Trophoblast cell (in vitro differentiated cells and primary cell): ENCODE measurements at regions not wholly inside any gene's neighbourhood (a gene's known extent, or its start where the extent isn't known, plus 50 kb on each side); places are given as distances from the start of the nearest gene placed in this dataset.

Experiments used
- DNase-seq, 2 donors: peaks; one replicate each; pipeline ENCODE4 v3.0.0-alpha.2; 2016
- H2AFZ ChIP-seq: 2 replicates; pipeline ENCODE4 v1.6.1; 2013; ENCODE audit warnings: low read length, moderate library complexity, mild to moderate bottlenecking; ENCODE audit not compliant: insufficient read depth, poor library complexity
- H2AK5ac ChIP-seq: 2 replicates; pipeline ENCODE4 v1.6.1; 2013; ENCODE audit warnings: mild to moderate bottlenecking, low read length
- H2BK120ac ChIP-seq: 2 replicates; pipeline ENCODE4 v1.6.1; 2013; ENCODE audit warnings: low read length, mild to moderate bottlenecking, moderate library complexity; ENCODE audit not compliant: insufficient read depth, poor library complexity
- H2BK12ac ChIP-seq: 2 replicates; pipeline ENCODE4 v1.6.1; 2013; ENCODE audit warnings: mild to moderate bottlenecking, low read length, moderate library complexity
- H2BK5ac ChIP-seq: 2 replicates; pipeline ENCODE4 v1.6.1; 2013; ENCODE audit warnings: low read length, low read depth, moderate library complexity, mild to moderate bottlenecking; ENCODE audit not compliant: poor library complexity
- H3K14ac ChIP-seq: 2 replicates; pipeline ENCODE4 v1.6.1; 2013; ENCODE audit warnings: mild to moderate bottlenecking, low read length
- H3K18ac ChIP-seq: 2 replicates; pipeline ENCODE4 v1.6.1; 2013; ENCODE audit warnings: mild to moderate bottlenecking, low read length
- H3K23ac ChIP-seq: 2 replicates; pipeline ENCODE4 v1.6.1; 2013; ENCODE audit warnings: low read length
- H3K27ac ChIP-seq: 2 replicates; pipeline ENCODE4 v1.5.1; 2013; ENCODE audit warnings: low read depth, mild to moderate bottlenecking, inconsistent platforms, low read length, moderate library complexity
- H3K27me3 ChIP-seq: 2 replicates; pipeline ENCODE4 v1.6.1; 2013; ENCODE audit warnings: inconsistent platforms, mild to moderate bottlenecking, low read length, moderate library complexity; ENCODE audit not compliant: insufficient read depth
- H3K36me3 ChIP-seq, 2 experiments: 1 replicate in 1 of 2; 2 replicates in 1 of 2; pipeline ENCODE4 v1.6.1; 2013; ENCODE audit warnings: low read length in 2 of 2, mild to moderate bottlenecking in 2 of 2, moderate library complexity in 1 of 2; ENCODE audit not compliant: insufficient read depth in 2 of 2, control insufficient read depth in 1 of 2
- H3K4ac ChIP-seq: 2 replicates; pipeline ENCODE4 v1.6.1; 2013; ENCODE audit warnings: low read depth, mild to moderate bottlenecking, low read length, moderate library complexity
- H3K4me1 ChIP-seq, 2 experiments: 1 replicate in 1 of 2; 2 replicates in 1 of 2; pipeline ENCODE4 v1.6.1; 2013; ENCODE audit warnings: low read length in 2 of 2, mild to moderate bottlenecking in 2 of 2, moderate library complexity in 1 of 2; ENCODE audit not compliant: insufficient read depth in 2 of 2, control insufficient read depth in 1 of 2
- H3K4me2 ChIP-seq: 2 replicates; pipeline ENCODE4 v1.6.1; 2013; ENCODE audit warnings: inconsistent platforms, mild to moderate bottlenecking, low read length, moderate library complexity
- H3K4me3 ChIP-seq: 2 replicates; pipeline ENCODE4 v1.5.1; 2013; ENCODE audit warnings: mild to moderate bottlenecking, low read depth, low read length, inconsistent platforms
- H3K79me1 ChIP-seq: one replicate; pipeline ENCODE4 v1.6.1; 2013; ENCODE audit warnings: low read length
- H3K79me2 ChIP-seq: 2 replicates; pipeline ENCODE4 v1.6.1; 2013; ENCODE audit warnings: low read length, mild to moderate bottlenecking; ENCODE audit not compliant: control insufficient read depth, insufficient read depth, poor library complexity
- H3K9ac ChIP-seq: 2 replicates; pipeline ENCODE4 v1.6.1; 2013; ENCODE audit warnings: mild to moderate bottlenecking, low read length
- H3K9me3 ChIP-seq: 2 replicates; pipeline ENCODE4 v1.6.1; 2013; ENCODE audit warnings: low read depth, mild to moderate bottlenecking, control low read depth, inconsistent platforms, low read length; ENCODE audit not compliant: insufficient read depth
- H4K12ac ChIP-seq: 2 replicates; pipeline ENCODE4 v1.6.1; 2013; ENCODE audit warnings: low read depth, mild to moderate bottlenecking, low read length, moderate library complexity
- H4K8ac ChIP-seq: 2 replicates; pipeline ENCODE4 v1.6.1; 2013; ENCODE audit warnings: low read depth, mild to moderate bottlenecking, low read length, moderate library complexity
- H4K91ac ChIP-seq: one replicate; pipeline ENCODE4 v1.6.1; 2013; ENCODE audit warnings: low read depth, mild to moderate bottlenecking, low read length, moderate library complexity
- WGBS: extraction: QIAGEN DNeasy Blood & Tissue Kit; methylation state at CpG from one replicate; pipeline ENCODE4 v1.1.7; 2013; ENCODE audit warnings: missing lambda C conversion rate; ENCODE audit not compliant: insufficient read length, insufficient coverage; ENCODE audit errors: extremely low coverage; 5-methylcytosine and 5-hydroxymethylcytosine counted together

DNA sequence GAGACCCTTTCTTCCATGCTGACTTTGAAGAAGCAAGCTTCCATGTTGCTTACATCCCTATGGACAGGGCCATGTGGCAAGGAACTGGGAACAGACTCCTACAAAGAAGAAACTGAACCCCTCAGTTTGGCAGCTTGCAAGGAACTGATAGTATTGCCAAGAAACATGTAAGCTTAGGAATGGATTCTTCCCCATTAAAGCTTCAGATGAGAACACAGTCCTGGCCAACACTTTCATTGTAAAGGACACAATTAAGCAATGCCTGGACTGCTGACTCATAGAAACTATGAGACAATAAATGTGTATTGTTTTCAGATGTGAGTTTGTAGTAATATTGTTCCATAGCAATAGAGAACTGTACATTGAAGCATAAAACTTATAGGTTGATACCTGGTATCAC, 82.4 kb downstream of the AASDHPPT start:
- H3K4me1 ChIP-seq, result no peaks in the 10 kb centered on the region
- H3K4ac ChIP-seq, result no peak overlapping the region
- H2AK5ac ChIP-seq, result no peak overlapping the region
- H2BK12ac ChIP-seq, result no peak overlapping the region
- no peak overlapping the region for H2BK5ac ChIP-seq
- no peaks in the 10 kb centered on the region for H3K79me2 ChIP-seq
- H3K27me3 ChIP-seq, result peaks cover 2% of the 10 kb centered on the region
- H2BK120ac ChIP-seq, result no peak overlapping the region
- H3K36me3 ChIP-seq, result no peaks in the 10 kb centered on the region
- H3K23ac ChIP-seq, result no peak overlapping the region
- H3K14ac ChIP-seq, result no peak overlapping the region
- no peaks in the 10 kb centered on the region for H3K9me3 ChIP-seq
- H4K91ac ChIP-seq, result no peak overlapping the region
- no peak overlapping the region for H3K18ac ChIP-seq
- H3K27ac ChIP-seq, result no peak overlapping the region
- no peak overlapping the region for H4K8ac ChIP-seq
- H2AFZ ChIP-seq, result no peak overlapping the region
- H3K4me3 ChIP-seq, result no peak overlapping the region
- H3K4me2 ChIP-seq, result no peak overlapping the region
- no peak overlapping the region for H4K12ac ChIP-seq
- no peak overlapping the region for H3K9ac ChIP-seq
- no peaks in the 10 kb centered on the region for H3K79me1 ChIP-seq
- no peak for DNase-seq

DNA sequence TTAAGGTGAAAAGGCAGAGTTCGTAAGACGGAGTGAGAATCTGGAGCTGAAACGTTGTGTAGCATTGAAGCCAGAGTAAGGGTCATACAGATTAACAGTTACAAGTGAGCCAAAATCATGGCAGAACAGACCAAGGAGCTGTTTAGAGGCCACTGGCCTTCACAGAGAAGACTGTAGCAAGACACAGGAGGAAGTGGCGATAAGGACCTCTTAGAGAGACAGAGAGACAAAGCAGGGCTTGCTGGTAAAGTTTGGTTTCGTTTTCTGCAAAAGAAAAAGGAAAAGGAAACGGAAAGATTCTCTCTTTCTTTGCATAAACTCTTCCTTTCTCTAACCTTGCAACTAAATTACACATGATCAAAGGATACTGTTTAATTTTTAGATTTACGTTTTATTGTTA, 83.0 kb downstream of the AASDHPPT start:
- no peak overlapping the region for H2AFZ ChIP-seq
- no peak for DNase-seq
- no peak overlapping the region for H2BK120ac ChIP-seq
- H3K79me1 ChIP-seq, result no peaks in the 10 kb centered on the region
- peaks cover 2% of the 10 kb centered on the region for H3K27me3 ChIP-seq
- no peak overlapping the region for H4K91ac ChIP-seq
- H4K12ac ChIP-seq, result no peak overlapping the region
- H3K4me3 ChIP-seq, result no peak overlapping the region
- H3K27ac ChIP-seq, result no peak overlapping the region
- H3K79me2 ChIP-seq, result no peaks in the 10 kb centered on the region
- no peak overlapping the region for H2BK12ac ChIP-seq
- no peak overlapping the region for H3K9ac ChIP-seq
- no peak overlapping the region for H3K23ac ChIP-seq
- H3K9me3 ChIP-seq, result no peaks in the 10 kb centered on the region
- no peaks in the 10 kb centered on the region for H3K4me1 ChIP-seq
- no peak overlapping the region for H3K4me2 ChIP-seq
- H3K4ac ChIP-seq, result no peak overlapping the region
- no peak overlapping the region for H2BK5ac ChIP-seq
- H3K18ac ChIP-seq, result no peak overlapping the region
- H3K14ac ChIP-seq, result no peak overlapping the region
- no CpG with 5 or more reads among the region's 7 CpGs for WGBS
- H4K8ac ChIP-seq, result no peak overlapping the region
- H3K36me3 ChIP-seq, result no peaks in the 10 kb centered on the region
- no peak overlapping the region for H2AK5ac ChIP-seq

DNA sequence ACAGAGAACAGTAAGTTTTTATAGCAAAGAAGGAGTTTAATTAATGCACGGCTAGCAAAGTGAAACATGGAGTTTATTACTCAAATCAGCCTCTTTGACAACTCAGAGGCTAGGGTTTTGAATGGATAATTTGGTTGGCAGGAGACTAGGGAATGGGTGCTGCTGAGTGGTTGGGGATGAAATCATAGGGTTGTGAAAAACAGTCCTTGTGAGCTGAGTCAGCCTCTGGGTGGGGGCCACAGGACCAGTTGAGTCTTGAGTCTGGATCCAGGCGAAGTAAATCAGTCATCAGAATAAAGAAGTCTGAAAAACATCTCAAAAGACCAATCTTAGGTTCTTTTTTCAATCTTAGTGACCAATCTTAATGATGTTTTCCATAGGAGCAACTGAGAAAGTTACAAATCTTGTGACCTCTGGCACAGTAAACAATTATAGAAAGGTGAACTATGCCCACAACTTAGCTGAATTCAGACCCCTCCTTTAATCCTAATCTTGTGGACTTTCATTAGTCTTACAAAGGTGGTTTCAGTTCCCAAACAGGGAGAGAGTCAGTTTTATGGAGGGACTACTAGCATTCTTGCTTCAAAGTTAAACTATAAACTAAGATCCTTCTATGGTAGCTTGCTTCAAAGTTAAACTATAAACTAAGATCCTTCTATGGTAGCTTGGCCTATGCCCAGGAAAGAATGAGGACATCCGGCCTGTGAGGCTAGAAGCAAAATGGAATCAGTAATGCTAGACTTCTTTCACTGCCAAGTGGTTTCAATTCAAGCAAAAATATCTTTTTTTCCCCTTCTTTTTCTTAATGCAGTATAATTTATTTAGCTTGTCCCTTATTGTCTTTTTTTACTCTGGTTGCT, 84.5 kb downstream of the AASDHPPT start:
- no peak overlapping the region for H4K8ac ChIP-seq
- H2BK12ac ChIP-seq, result no peak overlapping the region
- H3K27ac ChIP-seq, result no peak overlapping the region
- no peaks in the 10 kb centered on the region for H3K9me3 ChIP-seq
- no peak overlapping the region for H2AK5ac ChIP-seq
- H4K91ac ChIP-seq, result no peak overlapping the region
- no peak overlapping the region for H4K12ac ChIP-seq
- H2BK120ac ChIP-seq, result no peak overlapping the region
- no peak overlapping the region for H3K4ac ChIP-seq
- H3K18ac ChIP-seq, result no peak overlapping the region
- no peak overlapping the region for H2AFZ ChIP-seq
- no peaks in the 10 kb centered on the region for H3K79me2 ChIP-seq
- H3K23ac ChIP-seq, result no peak overlapping the region
- H3K4me2 ChIP-seq, result no peak overlapping the region
- peaks cover 2% of the 10 kb centered on the region for H3K27me3 ChIP-seq
- no peaks in the 10 kb centered on the region for H3K79me1 ChIP-seq
- no CpG with 5 or more reads among the region's 3 CpGs for WGBS
- no peak for DNase-seq
- no peak overlapping the region for H3K14ac ChIP-seq
- no peak overlapping the region for H3K4me3 ChIP-seq
- H3K36me3 ChIP-seq, result no peaks in the 10 kb centered on the region
- H3K4me1 ChIP-seq, result no peaks in the 10 kb centered on the region
- H2BK5ac ChIP-seq, result no peak overlapping the region
- H3K9ac ChIP-seq, result no peak overlapping the region

DNA sequence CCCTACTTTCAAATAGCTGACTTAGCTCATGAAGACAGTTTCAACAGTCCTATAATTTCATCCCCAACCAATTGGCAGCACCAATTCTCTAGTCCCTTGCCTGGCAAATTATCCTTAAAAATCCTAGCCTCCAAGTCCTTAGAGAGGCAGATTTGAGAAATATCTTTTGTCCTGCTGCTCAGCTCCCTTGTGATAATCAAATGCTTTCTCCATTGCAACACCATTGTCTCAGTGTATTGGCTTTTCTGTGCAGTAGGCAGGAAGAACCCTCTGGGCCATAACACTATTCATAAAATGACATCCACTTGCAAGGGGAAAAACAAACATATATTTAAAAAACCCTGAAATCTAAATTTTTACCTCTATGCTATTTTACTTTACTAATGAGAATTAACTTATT, 89.6 kb downstream of the AASDHPPT start:
- Histone ChIP-seq H4K91ac (no peak overlapping the region), H4K8ac (no peak overlapping the region), H3K9ac (no peak overlapping the region), H3K79me2 (no peaks in the 10 kb centered on the region), H3K4me2 (no peak overlapping the region), H2BK5ac (no peak overlapping the region), H3K4me1 (no peaks in the 10 kb centered on the region), H2BK12ac (no peak overlapping the region), H4K12ac (no peak overlapping the region), H2AK5ac (no peak overlapping the region), H3K27ac (no peak overlapping the region), H2AFZ (no peak overlapping the region), H3K27me3 (no peaks in the 10 kb centered on the region), H3K4me3 (no peak overlapping the region), H3K9me3 (no peaks in the 10 kb centered on the region), H3K36me3 (no peaks in the 10 kb centered on the region), H2BK120ac (no peak overlapping the region), H3K23ac (no peak overlapping the region), H3K14ac (no peak overlapping the region), H3K18ac (no peak overlapping the region), H3K4ac (no peak overlapping the region), H3K79me1 (no peaks in the 10 kb centered on the region)
- DNase-seq, result no peak
